ENCODE measurements at regions not wholly inside any gene's neighbourhood (a gene's known extent, or its start where the extent isn't known, plus 50 kb on each side); places are given as distances from the start of the nearest gene placed in this dataset.

- CTCF ChIA-PET: no interaction called here
- TF ChIP-seq CTCF (conservative IDR thresholded peaks at IDR 0.05; ENCODE audit: low read depth): no peak
- POLR2A ChIA-PET (ENCODE audit: low non-redundant PET): no interaction called here
- H3K27ac ChIP-seq: peak overlapping the region; percentile 43
- DNase-seq (ENCODE audit: low spot score): peak; percentile 94
These were observed 211.1 kb downstream of the ANKRD60 start for GRCh38 chr20:58017231-58017969.

GRCh38 chr20:58016779-58017178, 211.7 kb downstream of the ANKRD60 start:
- CTCF ChIA-PET: no interaction called here
- TF ChIP-seq CTCF (conservative IDR thresholded peaks at IDR 0.05; ENCODE audit: low read depth): no peak
- H3K27ac ChIP-seq: peak overlapping the region; percentile 43; the same call in 1 of the 2 replicates
- POLR2A ChIA-PET (ENCODE audit: low non-redundant PET): no interaction called here
- DNase-seq (ENCODE audit: low spot score): no peak

- H3K27ac ChIP-seq: no peak overlapping the region
- peak; percentile 89 for DNase-seq (ENCODE audit: low spot score)
- ChIA-PET POLR2A (ENCODE audit: low non-redundant PET) (no interaction called here), CTCF (interaction anchor here (1.2 kb wide), 1 partner anchor 12 kb away, joined by 5 read pairs; no protein-coding TSS in a partner anchor)
- no peak for TF ChIP-seq CTCF (conservative IDR thresholded peaks at IDR 0.05; ENCODE audit: low read depth)
These were observed 213.7 kb downstream of the ANKRD60 start for GRCh38 chr20:58014628-58015315.

GRCh38 chr20:58012731-58013510, 215.5 kb downstream of the ANKRD60 start:
- no peak for TF ChIP-seq CTCF (conservative IDR thresholded peaks at IDR 0.05; ENCODE audit: low read depth)
- H3K27ac ChIP-seq: no peak overlapping the region
- CTCF ChIA-PET: interaction anchor here (0.6 to 1.2 kb wide), 3 partner anchors 16 to 167 kb away, joined by 3 to 4 read pairs (median 3); no protein-coding TSS in a partner anchor
- DNase-seq (ENCODE audit: low spot score): no peak
- POLR2A ChIA-PET (ENCODE audit: low non-redundant PET): no interaction called here

GRCh38 chr20:58011947-58012610, 216.4 kb downstream of the ANKRD60 start:
- no peak for TF ChIP-seq CTCF (conservative IDR thresholded peaks at IDR 0.05; ENCODE audit: low read depth)
- CTCF ChIA-PET: interaction anchor here (0.5 to 1.2 kb wide), 4 partner anchors 56 to 302 kb away, joined by 3 to 6 read pairs (median 3); no protein-coding TSS in a partner anchor
- H3K27ac ChIP-seq: no peak overlapping the region
- no peak for DNase-seq (ENCODE audit: low spot score)
- POLR2A ChIA-PET (ENCODE audit: low non-redundant PET): no interaction called here

All from RWPE1 (cell line).